Peyer's patch (tissue), 4 donors: ENCODE measurements at regions not wholly inside any gene's neighbourhood (a gene's known extent, or its start where the extent isn't known, plus 50 kb on each side); places are given as distances from the start of the nearest gene placed in this dataset.

Experiments used
- POLR2A ChIP-seq, 2 donors: fragments of 450-650 bp; IDR thresholded peaks; one replicate each; pipeline ENCODE4 v1.5.1; 2017; ENCODE audit warnings: antibody characterized with exemption in 2 of 2, mild to moderate bottlenecking in 2 of 2, moderate library complexity in 2 of 2
- TF ChIP-seq, protein P1 (sequence below), 6 experiments: fragments of 450-650 bp in 4 of 6; fragments of 200-600 bp in 2 of 6; sonication (generic) in 1 of 6; IDR thresholded peaks; one replicate each; pipeline ENCODE4 v1.5.1; 2017 to 2019; ENCODE audit warnings: antibody characterized with exemption in 6 of 6, mild to moderate bottlenecking in 3 of 6, moderate library complexity in 1 of 6

DNA sequence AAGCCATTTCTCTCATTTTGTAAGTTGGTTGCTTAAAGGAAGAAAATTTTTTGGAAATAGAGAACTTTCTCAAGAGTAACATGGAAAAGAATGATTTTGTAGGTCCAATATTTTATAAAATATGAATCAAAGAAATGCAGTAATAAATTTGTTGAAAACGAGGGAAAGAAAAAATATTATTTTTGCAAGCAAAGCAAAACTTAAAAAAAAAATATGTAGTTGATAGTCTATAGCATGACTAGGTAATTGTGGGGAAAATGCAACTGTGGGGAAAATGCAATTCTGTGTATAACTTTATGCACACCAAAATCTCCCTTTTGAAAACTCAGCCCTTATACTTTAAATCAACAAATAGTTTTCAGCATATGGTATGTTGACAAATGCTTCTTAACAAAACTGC is 604.0 kb upstream of the AGTR1 start:
- TF ChIP-seq, protein P1, sequence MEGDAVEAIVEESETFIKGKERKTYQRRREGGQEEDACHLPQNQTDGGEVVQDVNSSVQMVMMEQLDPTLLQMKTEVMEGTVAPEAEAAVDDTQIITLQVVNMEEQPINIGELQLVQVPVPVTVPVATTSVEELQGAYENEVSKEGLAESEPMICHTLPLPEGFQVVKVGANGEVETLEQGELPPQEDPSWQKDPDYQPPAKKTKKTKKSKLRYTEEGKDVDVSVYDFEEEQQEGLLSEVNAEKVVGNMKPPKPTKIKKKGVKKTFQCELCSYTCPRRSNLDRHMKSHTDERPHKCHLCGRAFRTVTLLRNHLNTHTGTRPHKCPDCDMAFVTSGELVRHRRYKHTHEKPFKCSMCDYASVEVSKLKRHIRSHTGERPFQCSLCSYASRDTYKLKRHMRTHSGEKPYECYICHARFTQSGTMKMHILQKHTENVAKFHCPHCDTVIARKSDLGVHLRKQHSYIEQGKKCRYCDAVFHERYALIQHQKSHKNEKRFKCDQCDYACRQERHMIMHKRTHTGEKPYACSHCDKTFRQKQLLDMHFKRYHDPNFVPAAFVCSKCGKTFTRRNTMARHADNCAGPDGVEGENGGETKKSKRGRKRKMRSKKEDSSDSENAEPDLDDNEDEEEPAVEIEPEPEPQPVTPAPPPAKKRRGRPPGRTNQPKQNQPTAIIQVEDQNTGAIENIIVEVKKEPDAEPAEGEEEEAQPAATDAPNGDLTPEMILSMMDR (IDR thresholded peaks at IDR 0.05): no peak
- no peak for TF ChIP-seq POLR2A (IDR thresholded peaks at IDR 0.05)
